ENCODE measurements at regions not wholly inside any gene's neighbourhood (a gene's known extent, or its start where the extent isn't known, plus 50 kb on each side); places are given as distances from the start of the nearest gene placed in this dataset.

GRCh38 chr2:172248785-172249187 lies 146.1 kb upstream of the DLX2 start:
- no peak for TF ChIP-seq CTCF (IDR thresholded peaks at IDR 0.05)
- no peak for TF ChIP-seq EZH2phosphoT487 (IDR thresholded peaks at IDR 0.05)
- TF ChIP-seq EZH2 (IDR thresholded peaks at IDR 0.05) = no peak

Data from neural progenitor cell (in vitro differentiated cells).